Liver (tissue), 8 donors: ENCODE measurements at regions not wholly inside any gene's neighbourhood (a gene's known extent, or its start where the extent isn't known, plus 50 kb on each side); places are given as distances from the start of the nearest gene placed in this dataset.

Experiments used
- DNase-seq: peaks from one replicate; pipeline ENCODE4 v3.0.0-alpha.2; 2017; ENCODE audit warnings: low spot score
- H3K27ac ChIP-seq, 2 donors: one replicate each; pipeline ENCODE4 v1.7.0; 2013; ENCODE audit warnings: inconsistent platforms in 2 of 2, low read length in 2 of 2, control low read depth in 1 of 2, low read depth in 1 of 2, mild to moderate bottlenecking in 1 of 2
- H3K27me3 ChIP-seq, 4 donors: one replicate each; pipeline versions ENCODE4 v1.6.1 to v1.7.0; 2013; ENCODE audit warnings: low read length in 3 of 4, inconsistent platforms in 1 of 4, mild to moderate bottlenecking in 1 of 4, moderate library complexity in 1 of 4; ENCODE audit not compliant: control insufficient read depth in 4 of 4, insufficient read depth in 4 of 4
- H3K36me3 ChIP-seq, 4 donors: one replicate each; pipeline versions ENCODE4 v1.6.1 to v1.7.0; 2013; ENCODE audit warnings: low read length in 3 of 4, mild to moderate bottlenecking in 3 of 4, low read depth in 1 of 4, moderate library complexity in 1 of 4; ENCODE audit not compliant: control insufficient read depth in 4 of 4, insufficient read depth in 3 of 4
- H3K4me1 ChIP-seq, 4 donors: one replicate each; pipeline versions ENCODE4 v1.6.1 to v1.7.0; 2013; ENCODE audit warnings: low read length in 3 of 4, mild to moderate bottlenecking in 3 of 4, moderate library complexity in 1 of 4; ENCODE audit not compliant: control insufficient read depth in 4 of 4, insufficient read depth in 4 of 4
- H3K4me3 ChIP-seq, 3 donors: one replicate each; pipeline versions ENCODE4 v1.6.1 to v1.7.0; 2013; ENCODE audit warnings: low read length in 3 of 3, control low read depth in 1 of 3, low read depth in 1 of 3, mild to moderate bottlenecking in 1 of 3
- H3K9ac ChIP-seq, 2 donors: one replicate each; pipeline ENCODE4 v1.7.0; 2013; ENCODE audit warnings: low read length in 2 of 2, mild to moderate bottlenecking in 2 of 2, moderate library complexity in 2 of 2, control low read depth in 1 of 2, low read depth in 1 of 2
- H3K9me3 ChIP-seq, 4 donors: one replicate each; pipeline versions ENCODE4 v1.6.1 to v1.7.0; 2013; ENCODE audit warnings: low read length in 3 of 4; ENCODE audit not compliant: control insufficient read depth in 4 of 4
- CTCF ChIP-seq: fragments of 150-350 bp; IDR thresholded peaks from 2 replicates; pipeline ENCODE4 v1.5.1; 2017; ENCODE audit warnings: improper control_type of control experiment, low read depth, low read length; ENCODE audit not compliant: missing input control
- EGR1 ChIP-seq, 2 donors: IDR thresholded peaks; 2 replicates each; pipeline ENCODE4 v1.6.1; 2016 to 2018; ENCODE audit warnings: antibody characterized with exemption in 2 of 2, low read depth in 2 of 2
- FOXA1 ChIP-seq: IDR thresholded peaks from 2 replicates; pipeline ENCODE4 v1.6.1; 2016; ENCODE audit warnings: antibody characterized with exemption
- FOXA2 ChIP-seq: IDR thresholded peaks from 2 replicates; pipeline ENCODE4 v1.6.1; 2016; ENCODE audit warnings: antibody characterized with exemption
- GABPA ChIP-seq, 2 donors: IDR thresholded peaks in 1 of 2; conservative IDR thresholded peaks in 1 of 2; 2 replicates each; pipeline ENCODE4 v1.6.1; 2016; ENCODE audit warnings: antibody characterized with exemption in 2 of 2, mild to moderate bottlenecking in 1 of 2, moderate library complexity in 1 of 2
- HNF4A ChIP-seq, 2 donors: conservative IDR thresholded peaks; 2 replicates each; pipeline ENCODE4 v1.6.1; 2016; ENCODE audit warnings: antibody characterized with exemption in 2 of 2, mild to moderate bottlenecking in 2 of 2
- HNF4G ChIP-seq: IDR thresholded peaks from 2 replicates; pipeline ENCODE4 v1.6.1; 2016; ENCODE audit warnings: antibody characterized with exemption
- JUND ChIP-seq, 2 donors: IDR thresholded peaks; 2 replicates each; pipeline ENCODE4 v1.6.1; 2016; ENCODE audit warnings: antibody characterized with exemption in 2 of 2
- NR2F2 ChIP-seq: IDR thresholded peaks from 2 replicates; pipeline ENCODE4 v1.6.1; 2016; ENCODE audit warnings: antibody characterized with exemption
- RAD21 ChIP-seq, 2 donors: IDR thresholded peaks; 2 replicates each; pipeline ENCODE4 v1.6.1; 2016; ENCODE audit warnings: antibody characterized with exemption in 2 of 2, mild to moderate bottlenecking in 2 of 2
- RXRA ChIP-seq, 2 donors: IDR thresholded peaks; 2 replicates each; pipeline ENCODE4 v1.6.1; 2017 to 2018; ENCODE audit warnings: antibody characterized with exemption in 2 of 2, mild to moderate bottlenecking in 1 of 2
- SP1 ChIP-seq: IDR thresholded peaks from 2 replicates; pipeline ENCODE4 v1.6.1; 2018; ENCODE audit warnings: antibody characterized with exemption, mild to moderate bottlenecking
- TAF1 ChIP-seq: conservative IDR thresholded peaks from 2 replicates; pipeline ENCODE4 v1.6.1; 2016; ENCODE audit warnings: antibody characterized with exemption, mild to moderate bottlenecking
- WGBS: extraction: QIAGEN DNeasy Blood & Tissue Kit; methylation state at CpG from one replicate; pipeline ENCODE4 v1.1.7; 2013; 5-methylcytosine and 5-hydroxymethylcytosine counted together
- TF ChIP-seq, protein P1 (sequence below): IDR thresholded peaks from 2 replicates; pipeline ENCODE4 v1.6.1; 2016; ENCODE audit warnings: antibody characterized with exemption
- TF ChIP-seq, protein P2 (sequence below): IDR thresholded peaks from 2 replicates; pipeline ENCODE4 v1.6.1; 2016; ENCODE audit warnings: antibody characterized with exemption
- TF ChIP-seq, protein P3 (sequence below): IDR thresholded peaks from 2 replicates; pipeline ENCODE4 v1.6.1; 2016; ENCODE audit warnings: antibody characterized with exemption
- donor health status: healthy.
- donor health status: healthy.
- donor health status: healthy.
- donor health status: healthy.
- donor health status: healthy.

GRCh38 chrX:16394290-16394689 is 227.0 kb downstream of the MAGEB17 start:
- no peak for TF ChIP-seq CTCF
- TF ChIP-seq, protein P1, sequence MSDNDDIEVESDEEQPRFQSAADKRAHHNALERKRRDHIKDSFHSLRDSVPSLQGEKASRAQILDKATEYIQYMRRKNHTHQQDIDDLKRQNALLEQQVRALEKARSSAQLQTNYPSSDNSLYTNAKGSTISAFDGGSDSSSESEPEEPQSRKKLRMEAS = no peak
- TF ChIP-seq HNF4A (conservative IDR thresholded peaks at IDR 0.05) = no peak
- no peak for TF ChIP-seq HNF4G
- H3K9ac ChIP-seq = no peak overlapping the region
- H3K4me3 ChIP-seq = no peak overlapping the region
- no peaks in the 10 kb centered on the region for H3K36me3 ChIP-seq
- H3K27ac ChIP-seq = no peak overlapping the region
- no peaks in the 10 kb centered on the region for H3K4me1 ChIP-seq
- DNase-seq = no peak
- H3K9me3 ChIP-seq = peaks cover 0 to 2% (median 0%) of the 10 kb centered on the region in 4 donors
- H3K27me3 ChIP-seq = peaks cover 0 to 2% (median 0%) of the 10 kb centered on the region in 4 donors
- 72% methylated on average over 3 of the region's 3 CpGs for WGBS

DNA sequence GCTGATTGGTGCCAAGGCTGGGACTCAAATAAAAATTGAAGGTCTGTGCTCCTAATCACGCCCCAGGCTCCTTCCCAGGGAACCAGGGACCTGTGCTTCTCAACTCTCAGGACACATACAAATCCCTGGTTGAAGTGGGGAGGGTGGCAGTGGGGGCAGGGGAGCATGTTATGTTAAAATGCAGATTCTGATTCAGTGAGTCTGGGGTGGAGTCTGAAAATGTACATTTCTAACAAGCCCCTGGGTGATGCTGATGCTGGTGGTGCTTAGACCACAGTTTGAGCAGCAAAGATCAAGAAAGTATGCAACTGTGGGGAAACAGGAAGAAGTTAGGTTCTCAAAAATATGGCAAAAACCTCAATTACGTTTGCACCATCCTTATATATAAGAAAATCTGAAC is 236.5 kb downstream of the MAGEB17 start:
- 71% methylated on average over 2 of the region's 2 CpGs for WGBS
- DNase-seq = no peak
- TF ChIP-seq HNF4A (conservative IDR thresholded peaks at IDR 0.05) (no peak), JUND (IDR thresholded peaks at IDR 0.05) (no peak), NR2F2 (no peak), SP1 (no peak), GABPA (IDR thresholded peaks at IDR 0.05 in 1 of 2, conservative IDR thresholded peaks at IDR 0.05 in 1 of 2) (no peak), CTCF (no peak), RXRA (IDR thresholded peaks at IDR 0.05) (no peak), HNF4G (no peak), FOXA1 (no peak), FOXA2 (no peak), TAF1 (no peak)
- TF ChIP-seq, protein P1 = no peak
- TF ChIP-seq, protein P2, sequence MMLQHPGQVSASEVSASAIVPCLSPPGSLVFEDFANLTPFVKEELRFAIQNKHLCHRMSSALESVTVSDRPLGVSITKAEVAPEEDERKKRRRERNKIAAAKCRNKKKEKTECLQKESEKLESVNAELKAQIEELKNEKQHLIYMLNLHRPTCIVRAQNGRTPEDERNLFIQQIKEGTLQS = no peak
- Histone ChIP-seq H3K4me1 (no peaks in the 10 kb centered on the region), H3K9ac (no peak overlapping the region), H3K36me3 (no peaks in the 10 kb centered on the region), H3K27ac (no peak overlapping the region), H3K9me3 (no peaks in the 10 kb centered on the region), H3K4me3 (no peak overlapping the region), H3K27me3 (no peaks in the 10 kb centered on the region)

- Histone ChIP-seq H3K27me3 (peaks cover 0 to 3% (median 0%) of the 10 kb centered on the region in 4 donors), H3K9ac (no peak overlapping the region), H3K27ac (no peak overlapping the region), H3K36me3 (no peaks in the 10 kb centered on the region), H3K4me1 (no peaks in the 10 kb centered on the region), H3K4me3 (no peak overlapping the region), H3K9me3 (peaks cover 0 to 2% (median 0%) of the 10 kb centered on the region in 4 donors)
- TF ChIP-seq EGR1 (IDR thresholded peaks at IDR 0.05; ENCODE audit: low read depth in 2 of 2) (no peak), CTCF (no peak), RAD21 (IDR thresholded peaks at IDR 0.05) (no peak), HNF4A (conservative IDR thresholded peaks at IDR 0.05) (no peak), NR2F2 (no peak), FOXA2 (no peak), GABPA (IDR thresholded peaks at IDR 0.05 in 1 of 2, conservative IDR thresholded peaks at IDR 0.05 in 1 of 2) (no peak), TAF1 (no peak), FOXA1 (no peak)
- TF ChIP-seq, protein P1 = no peak
- TF ChIP-seq, protein P3, sequence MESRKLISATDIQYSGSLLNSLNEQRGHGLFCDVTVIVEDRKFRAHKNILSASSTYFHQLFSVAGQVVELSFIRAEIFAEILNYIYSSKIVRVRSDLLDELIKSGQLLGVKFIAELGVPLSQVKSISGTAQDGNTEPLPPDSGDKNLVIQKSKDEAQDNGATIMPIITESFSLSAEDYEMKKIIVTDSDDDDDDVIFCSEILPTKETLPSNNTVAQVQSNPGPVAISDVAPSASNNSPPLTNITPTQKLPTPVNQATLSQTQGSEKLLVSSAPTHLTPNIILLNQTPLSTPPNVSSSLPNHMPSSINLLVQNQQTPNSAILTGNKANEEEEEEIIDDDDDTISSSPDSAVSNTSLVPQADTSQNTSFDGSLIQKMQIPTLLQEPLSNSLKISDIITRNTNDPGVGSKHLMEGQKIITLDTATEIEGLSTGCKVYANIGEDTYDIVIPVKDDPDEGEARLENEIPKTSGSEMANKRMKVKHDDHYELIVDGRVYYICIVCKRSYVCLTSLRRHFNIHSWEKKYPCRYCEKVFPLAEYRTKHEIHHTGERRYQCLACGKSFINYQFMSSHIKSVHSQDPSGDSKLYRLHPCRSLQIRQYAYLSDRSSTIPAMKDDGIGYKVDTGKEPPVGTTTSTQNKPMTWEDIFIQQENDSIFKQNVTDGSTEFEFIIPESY = no peak
- DNase-seq = no peak
- WGBS = 100% methylated on average over 1 of the region's 1 CpG
Observed at GRCh38 chrX:16416588-16416987, 233.4 kb upstream of the S100G start.
